Stomach smooth muscle (tissue), 2 donors: ENCODE measurements at regions not wholly inside any gene's neighbourhood (a gene's known extent, or its start where the extent isn't known, plus 50 kb on each side); places are given as distances from the start of the nearest gene placed in this dataset.

Source experiments
- H3K27ac ChIP-seq: one replicate; pipeline ENCODE4 v1.7.0; 2013; ENCODE audit warnings: mild to moderate bottlenecking, low read length, inconsistent platforms
- H3K27me3 ChIP-seq, 2 donors: one replicate each; pipeline ENCODE4 v1.7.0; 2013; ENCODE audit warnings: low read length in 2 of 2; ENCODE audit not compliant: insufficient read depth in 2 of 2, control insufficient read depth in 1 of 2
- H3K36me3 ChIP-seq, 2 donors: one replicate each; pipeline ENCODE4 v1.7.0; 2013; ENCODE audit warnings: low read length in 2 of 2; ENCODE audit not compliant: control insufficient read depth in 2 of 2, insufficient read depth in 2 of 2
- H3K4me1 ChIP-seq: one replicate; pipeline ENCODE4 v1.7.0; 2013; ENCODE audit warnings: low read length; ENCODE audit not compliant: control insufficient read depth, insufficient read depth
- H3K4me3 ChIP-seq, 2 donors: one replicate each; pipeline ENCODE4 v1.7.0; 2013; ENCODE audit warnings: low read length in 2 of 2
- H3K9ac ChIP-seq, 2 donors: one replicate each; pipeline ENCODE4 v1.7.0; 2013; ENCODE audit warnings: low read length in 2 of 2, mild to moderate bottlenecking in 1 of 2
- H3K9me3 ChIP-seq, 2 donors: one replicate each; pipeline ENCODE4 v1.7.0; 2013; ENCODE audit warnings: low read length in 2 of 2; ENCODE audit not compliant: control insufficient read depth in 2 of 2
- donor health status: healthy.
- donor health status: Pancreatic carcinoma.

- Histone ChIP-seq H3K4me3 (no peak overlapping the region), H3K9me3 (peaks cover 2 to 12% of the 10 kb centered on the region in 2 donors), H3K27me3 (no peaks in the 10 kb centered on the region), H3K36me3 (no peaks in the 10 kb centered on the region), H3K4me1 (no peaks in the 10 kb centered on the region), H3K9ac (no peak overlapping the region), H3K27ac (no peak overlapping the region)
Observed at GRCh38 chr4:12791536-12791935, 692.6 kb downstream of the RAB28 start.

GRCh38 chr4:12787261-12787660 lies 696.9 kb downstream of the RAB28 start:
- H3K27me3 ChIP-seq = peaks cover 0 to 2% of the 10 kb centered on the region in 2 donors
- no peaks in the 10 kb centered on the region for H3K36me3 ChIP-seq
- no peaks in the 10 kb centered on the region for H3K4me1 ChIP-seq
- H3K4me3 ChIP-seq = no peak overlapping the region
- H3K9me3 ChIP-seq = peaks cover 2 to 9% of the 10 kb centered on the region in 2 donors
- no peak overlapping the region for H3K27ac ChIP-seq
- H3K9ac ChIP-seq = no peak overlapping the region

- Histone ChIP-seq H3K4me3 (no peak overlapping the region), H3K4me1 (no peaks in the 10 kb centered on the region), H3K9ac (no peak overlapping the region), H3K27ac (no peak overlapping the region), H3K36me3 (no peaks in the 10 kb centered on the region), H3K9me3 (peaks cover 0 to 2% of the 10 kb centered on the region in 2 donors), H3K27me3 (no peaks in the 10 kb centered on the region)
Observed at GRCh38 chr4:12778706-12779105, 705.4 kb downstream of the RAB28 start.

GRCh38 chr4:12778191-12778590 lies 705.9 kb downstream of the RAB28 start:
- H3K27me3 ChIP-seq = no peaks in the 10 kb centered on the region
- H3K4me3 ChIP-seq = no peak overlapping the region
- peaks cover 0 to 2% of the 10 kb centered on the region in 2 donors for H3K9me3 ChIP-seq
- H3K4me1 ChIP-seq = no peaks in the 10 kb centered on the region
- H3K9ac ChIP-seq = no peak overlapping the region
- H3K27ac ChIP-seq = no peak overlapping the region
- no peaks in the 10 kb centered on the region for H3K36me3 ChIP-seq

- peaks cover 0 to 2% of the 10 kb centered on the region in 2 donors for H3K9me3 ChIP-seq
- H3K4me3 ChIP-seq = no peak overlapping the region
- no peak overlapping the region for H3K9ac ChIP-seq
- H3K27ac ChIP-seq = no peak overlapping the region
- no peaks in the 10 kb centered on the region for H3K4me1 ChIP-seq
- no peaks in the 10 kb centered on the region for H3K36me3 ChIP-seq
- H3K27me3 ChIP-seq = no peaks in the 10 kb centered on the region
Observed at GRCh38 chr4:12770351-12770750, 713.8 kb downstream of the RAB28 start.

- H3K4me1 ChIP-seq = no peaks in the 10 kb centered on the region
- no peak overlapping the region for H3K9ac ChIP-seq
- no peak overlapping the region for H3K4me3 ChIP-seq
- no peaks in the 10 kb centered on the region for H3K27me3 ChIP-seq
- H3K9me3 ChIP-seq = no peaks in the 10 kb centered on the region
- no peak overlapping the region for H3K27ac ChIP-seq
- no peaks in the 10 kb centered on the region for H3K36me3 ChIP-seq
Observed at GRCh38 chr4:12761694-12762093, 722.4 kb downstream of the RAB28 start.

GRCh38 chr4:12747154-12747553 lies 737.0 kb downstream of the RAB28 start:
- Histone ChIP-seq H3K4me1 (no peaks in the 10 kb centered on the region), H3K36me3 (no peaks in the 10 kb centered on the region), H3K9me3 (no peaks in the 10 kb centered on the region), H3K27me3 (no peaks in the 10 kb centered on the region), H3K4me3 (no peak overlapping the region), H3K9ac (no peak overlapping the region), H3K27ac (no peak overlapping the region)

DNA sequence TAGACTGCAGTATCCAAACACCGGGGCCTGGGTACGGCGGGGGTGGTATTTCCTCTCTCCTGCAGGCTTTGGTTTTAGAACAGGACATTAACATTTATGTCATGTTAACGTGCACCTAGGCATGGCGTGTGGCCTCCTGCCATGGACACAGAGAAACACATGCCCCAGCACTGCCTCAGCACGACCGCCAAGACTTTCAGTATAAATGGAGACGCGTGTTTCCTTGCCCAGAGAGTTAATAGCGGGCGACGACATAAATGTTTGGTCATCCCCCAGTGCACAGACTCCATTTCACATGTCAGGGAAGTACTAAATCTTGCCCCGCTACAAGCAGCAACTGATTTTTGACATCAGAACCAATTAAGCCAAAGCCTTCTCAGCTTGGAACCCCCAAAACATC lies 737.9 kb downstream of the RAB28 start:
- no peaks in the 10 kb centered on the region for H3K9me3 ChIP-seq
- H3K4me3 ChIP-seq = no peak overlapping the region
- no peaks in the 10 kb centered on the region for H3K27me3 ChIP-seq
- H3K9ac ChIP-seq = no peak overlapping the region
- H3K4me1 ChIP-seq = no peaks in the 10 kb centered on the region
- H3K36me3 ChIP-seq = no peaks in the 10 kb centered on the region
- no peak overlapping the region for H3K27ac ChIP-seq

- H3K27ac ChIP-seq = no peak overlapping the region
- H3K27me3 ChIP-seq = no peaks in the 10 kb centered on the region
- no peaks in the 10 kb centered on the region for H3K36me3 ChIP-seq
- H3K4me3 ChIP-seq = no peak overlapping the region
- no peak overlapping the region for H3K9ac ChIP-seq
- H3K9me3 ChIP-seq = no peaks in the 10 kb centered on the region
- no peaks in the 10 kb centered on the region for H3K4me1 ChIP-seq
Observed at GRCh38 chr4:12734586-12734985, 749.6 kb downstream of the RAB28 start.

- Histone ChIP-seq H3K27me3 (no peaks in the 10 kb centered on the region), H3K9me3 (no peaks in the 10 kb centered on the region), H3K9ac (no peak overlapping the region), H3K36me3 (no peaks in the 10 kb centered on the region), H3K4me1 (no peaks in the 10 kb centered on the region), H3K4me3 (no peak overlapping the region), H3K27ac (no peak overlapping the region)
Observed at GRCh38 chr4:12729384-12729783, 754.8 kb downstream of the RAB28 start.

- Histone ChIP-seq H3K27ac (no peak overlapping the region), H3K9me3 (no peaks in the 10 kb centered on the region), H3K4me1 (no peaks in the 10 kb centered on the region), H3K36me3 (no peaks in the 10 kb centered on the region), H3K4me3 (no peak overlapping the region), H3K9ac (no peak overlapping the region), H3K27me3 (no peaks in the 10 kb centered on the region)
Observed at GRCh38 chr4:12724510-12724909, 759.6 kb downstream of the RAB28 start.
